ENCODE measurements at regions not wholly inside any gene's neighbourhood (a gene's known extent, or its start where the extent isn't known, plus 50 kb on each side); places are given as distances from the start of the nearest gene placed in this dataset.

- Histone ChIP-seq H3K4me3 (ENCODE audit: insufficient read depth, low read depth, low read length, poor library complexity, severe bottlenecking) (no peak overlapping the region), H3K27me3 (replicated peaks; ENCODE audit: control insufficient read depth, insufficient read depth, low read length, poor library complexity, severe bottlenecking) (no peaks in the 10 kb centered on the region), H3K27ac (ENCODE audit: insufficient read depth, low read length, poor library complexity, severe bottlenecking) (no peak overlapping the region), H3K36me3 (ENCODE audit: control insufficient read depth, insufficient read depth, low read length) (no peaks in the 10 kb centered on the region), H3K9me3 (ENCODE audit: control insufficient read depth, low read length) (no peaks in the 10 kb centered on the region), H3K4me1 (ENCODE audit: control insufficient read depth, insufficient read depth, low read length, poor library complexity, severe bottlenecking) (no peaks in the 10 kb centered on the region)
- no peak for DNase-seq
Measured at GRCh38 chr20:60569116-60569515, 610.9 kb downstream of the CDH26 start.

GRCh38 chr20:60570481-60571277 lies 612.5 kb downstream of the CDH26 start:
- Histone ChIP-seq H3K36me3 (ENCODE audit: control insufficient read depth, insufficient read depth, low read length) (no peaks in the 10 kb centered on the region), H3K4me3 (ENCODE audit: insufficient read depth, low read depth, low read length, poor library complexity, severe bottlenecking) (no peak overlapping the region), H3K9me3 (ENCODE audit: control insufficient read depth, low read length) (no peaks in the 10 kb centered on the region), H3K4me1 (ENCODE audit: control insufficient read depth, insufficient read depth, low read length, poor library complexity, severe bottlenecking) (no peaks in the 10 kb centered on the region), H3K27ac (ENCODE audit: insufficient read depth, low read length, poor library complexity, severe bottlenecking) (no peak overlapping the region), H3K27me3 (replicated peaks; ENCODE audit: control insufficient read depth, insufficient read depth, low read length, poor library complexity, severe bottlenecking) (no peaks in the 10 kb centered on the region)
- DNase-seq, result no peak

- Histone ChIP-seq H3K27ac (ENCODE audit: insufficient read depth, low read length, poor library complexity, severe bottlenecking) (no peak overlapping the region), H3K36me3 (ENCODE audit: control insufficient read depth, insufficient read depth, low read length) (no peaks in the 10 kb centered on the region), H3K4me1 (ENCODE audit: control insufficient read depth, insufficient read depth, low read length, poor library complexity, severe bottlenecking) (no peaks in the 10 kb centered on the region), H3K4me3 (ENCODE audit: insufficient read depth, low read depth, low read length, poor library complexity, severe bottlenecking) (no peak overlapping the region), H3K27me3 (replicated peaks; ENCODE audit: control insufficient read depth, insufficient read depth, low read length, poor library complexity, severe bottlenecking) (no peaks in the 10 kb centered on the region), H3K9me3 (ENCODE audit: control insufficient read depth, low read length) (no peaks in the 10 kb centered on the region)
- no peak for DNase-seq
Measured at GRCh38 chr20:60573003-60573680, 614.9 kb downstream of the CDH26 start.

- H3K27ac ChIP-seq (ENCODE audit: insufficient read depth, low read length, poor library complexity, severe bottlenecking), result no peak overlapping the region
- no peaks in the 10 kb centered on the region for H3K36me3 ChIP-seq (ENCODE audit: control insufficient read depth, insufficient read depth, low read length)
- no peak for DNase-seq
- no peaks in the 10 kb centered on the region for H3K4me1 ChIP-seq (ENCODE audit: control insufficient read depth, insufficient read depth, low read length, poor library complexity, severe bottlenecking)
- H3K4me3 ChIP-seq (ENCODE audit: insufficient read depth, low read depth, low read length, poor library complexity, severe bottlenecking), result no peak overlapping the region
- H3K9me3 ChIP-seq (ENCODE audit: control insufficient read depth, low read length), result no peaks in the 10 kb centered on the region
- H3K27me3 ChIP-seq (replicated peaks; ENCODE audit: control insufficient read depth, insufficient read depth, low read length, poor library complexity, severe bottlenecking), result no peaks in the 10 kb centered on the region
Measured at GRCh38 chr20:60576236-60576635, 618.0 kb downstream of the CDH26 start.

- no peak for DNase-seq
- no peaks in the 10 kb centered on the region for H3K27me3 ChIP-seq (replicated peaks; ENCODE audit: control insufficient read depth, insufficient read depth, low read length, poor library complexity, severe bottlenecking)
- no peaks in the 10 kb centered on the region for H3K4me1 ChIP-seq (ENCODE audit: control insufficient read depth, insufficient read depth, low read length, poor library complexity, severe bottlenecking)
- no peak overlapping the region for H3K4me3 ChIP-seq (ENCODE audit: insufficient read depth, low read depth, low read length, poor library complexity, severe bottlenecking)
- H3K27ac ChIP-seq (ENCODE audit: insufficient read depth, low read length, poor library complexity, severe bottlenecking), result no peak overlapping the region
- no peaks in the 10 kb centered on the region for H3K9me3 ChIP-seq (ENCODE audit: control insufficient read depth, low read length)
- H3K36me3 ChIP-seq (ENCODE audit: control insufficient read depth, insufficient read depth, low read length), result no peaks in the 10 kb centered on the region
Measured at GRCh38 chr20:60579941-60580515, 621.8 kb downstream of the CDH26 start.

GRCh38 chr20:60581606-60582115 lies 623.4 kb downstream of the CDH26 start:
- Histone ChIP-seq H3K27me3 (replicated peaks; ENCODE audit: control insufficient read depth, insufficient read depth, low read length, poor library complexity, severe bottlenecking) (no peaks in the 10 kb centered on the region), H3K9me3 (ENCODE audit: control insufficient read depth, low read length) (no peaks in the 10 kb centered on the region), H3K4me1 (ENCODE audit: control insufficient read depth, insufficient read depth, low read length, poor library complexity, severe bottlenecking) (no peaks in the 10 kb centered on the region), H3K27ac (ENCODE audit: insufficient read depth, low read length, poor library complexity, severe bottlenecking) (no peak overlapping the region), H3K4me3 (ENCODE audit: insufficient read depth, low read depth, low read length, poor library complexity, severe bottlenecking) (no peak overlapping the region), H3K36me3 (ENCODE audit: control insufficient read depth, insufficient read depth, low read length) (no peaks in the 10 kb centered on the region)
- no peak for DNase-seq

- Histone ChIP-seq H3K9me3 (ENCODE audit: control insufficient read depth, low read length) (no peaks in the 10 kb centered on the region), H3K36me3 (ENCODE audit: control insufficient read depth, insufficient read depth, low read length) (no peaks in the 10 kb centered on the region), H3K4me3 (ENCODE audit: insufficient read depth, low read depth, low read length, poor library complexity, severe bottlenecking) (no peak overlapping the region), H3K27ac (ENCODE audit: insufficient read depth, low read length, poor library complexity, severe bottlenecking) (no peak overlapping the region), H3K27me3 (replicated peaks; ENCODE audit: control insufficient read depth, insufficient read depth, low read length, poor library complexity, severe bottlenecking) (no peaks in the 10 kb centered on the region), H3K4me1 (ENCODE audit: control insufficient read depth, insufficient read depth, low read length, poor library complexity, severe bottlenecking) (no peaks in the 10 kb centered on the region)
- no peak for DNase-seq
Measured at GRCh38 chr20:60583741-60584140, 625.5 kb downstream of the CDH26 start.

DNA sequence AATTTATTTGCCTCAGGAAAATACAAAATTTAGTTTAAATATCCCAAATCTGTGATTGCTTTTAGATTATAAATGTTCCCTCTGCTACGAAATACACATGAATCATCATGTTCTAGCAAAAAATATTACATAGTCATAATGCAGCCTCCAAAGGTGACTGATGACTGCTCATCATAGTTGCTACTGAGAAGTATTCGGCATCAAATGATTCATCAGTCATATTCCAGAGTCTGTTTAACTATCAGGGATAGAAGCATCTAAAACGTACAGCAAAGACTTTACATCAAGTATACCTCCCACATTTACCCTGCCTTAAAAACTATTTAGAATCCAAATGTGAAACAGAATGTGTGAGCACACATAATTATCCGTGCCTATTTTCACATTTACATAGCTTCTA lies 626.0 kb downstream of the CDH26 start:
- Histone ChIP-seq H3K4me3 (ENCODE audit: insufficient read depth, low read depth, low read length, poor library complexity, severe bottlenecking) (no peak overlapping the region), H3K36me3 (ENCODE audit: control insufficient read depth, insufficient read depth, low read length) (no peaks in the 10 kb centered on the region), H3K9me3 (ENCODE audit: control insufficient read depth, low read length) (no peaks in the 10 kb centered on the region), H3K27me3 (replicated peaks; ENCODE audit: control insufficient read depth, insufficient read depth, low read length, poor library complexity, severe bottlenecking) (no peaks in the 10 kb centered on the region), H3K4me1 (ENCODE audit: control insufficient read depth, insufficient read depth, low read length, poor library complexity, severe bottlenecking) (no peaks in the 10 kb centered on the region), H3K27ac (ENCODE audit: insufficient read depth, low read length, poor library complexity, severe bottlenecking) (no peak overlapping the region)
- DNase-seq, result no peak

- Histone ChIP-seq H3K9me3 (ENCODE audit: control insufficient read depth, low read length) (no peaks in the 10 kb centered on the region), H3K36me3 (ENCODE audit: control insufficient read depth, insufficient read depth, low read length) (no peaks in the 10 kb centered on the region), H3K27ac (ENCODE audit: insufficient read depth, low read length, poor library complexity, severe bottlenecking) (no peak overlapping the region), H3K4me1 (ENCODE audit: control insufficient read depth, insufficient read depth, low read length, poor library complexity, severe bottlenecking) (no peaks in the 10 kb centered on the region), H3K4me3 (ENCODE audit: insufficient read depth, low read depth, low read length, poor library complexity, severe bottlenecking) (no peak overlapping the region), H3K27me3 (replicated peaks; ENCODE audit: control insufficient read depth, insufficient read depth, low read length, poor library complexity, severe bottlenecking) (no peaks in the 10 kb centered on the region)
- DNase-seq, result no peak
Measured at GRCh38 chr20:60585651-60586050, 627.4 kb downstream of the CDH26 start.

All from effector memory CD4-positive, alpha-beta T cell (primary cell).